Stomach (tissue), 8 donors: ENCODE measurements at regions not wholly inside any gene's neighbourhood (a gene's known extent, or its start where the extent isn't known, plus 50 kb on each side); places are given as distances from the start of the nearest gene placed in this dataset.

Experiments
- DNase-seq, 2 donors: peaks; one replicate each; pipeline versions ENCODE4 v3.0.0 to v3.0.0-alpha.2; 2013 to 2019
- H3K27ac ChIP-seq, 5 donors: fragments of 200-600 bp in 4 of 5; sonication (generic) in 4 of 5; one replicate each; pipeline ENCODE4 v1.5.1; 2013 to 2019; ENCODE audit warnings: mild to moderate bottlenecking in 1 of 5, moderate library complexity in 1 of 5
- H3K27me3 ChIP-seq, 3 donors: fragments of 200-600 bp; sonication (generic); one replicate each; pipeline ENCODE4 v1.5.1; 2017 to 2019; ENCODE audit warnings: mixed run types in 1 of 3
- H3K36me3 ChIP-seq, 4 donors: fragments of 200-600 bp; sonication (generic); 1 replicate in 3 of 4; 2 replicates in 1 of 4; pipeline ENCODE4 v1.5.1; 2016 to 2019
- H3K4me1 ChIP-seq, 4 donors: fragments of 200-600 bp; sonication (generic); one replicate each; pipeline ENCODE4 v1.5.1; 2016 to 2019
- H3K4me3 ChIP-seq, 4 donors: fragments of 200-600 bp; sonication (generic) in 3 of 4; one replicate each; pipeline ENCODE4 v1.5.1; 2016 to 2019; ENCODE audit warnings: mild to moderate bottlenecking in 1 of 4
- H3K9me3 ChIP-seq, 4 donors: fragments of 200-600 bp; sonication (generic); one replicate each; pipeline ENCODE4 v1.5.1; 2016 to 2019
- EP300 ChIP-seq: sonication (generic); formaldehyde crosslinking; IDR thresholded peaks from one replicate; pipeline ENCODE4 v1.6.1; 2017; ENCODE audit warnings: antibody characterized with exemption
- POLR2A ChIP-seq, 4 donors: fragments of 450-650 bp; IDR thresholded peaks; one replicate each; pipeline ENCODE4 v1.6.1; 2016; ENCODE audit warnings: antibody characterized with exemption in 4 of 4, control low read depth in 2 of 4, mild to moderate bottlenecking in 1 of 4, moderate library complexity in 1 of 4
- POLR2AphosphoS5 ChIP-seq, 3 donors: sonication (generic); formaldehyde crosslinking; IDR thresholded peaks; one replicate each; pipeline ENCODE4 v1.6.1; 2016; ENCODE audit warnings: antibody characterized with exemption in 3 of 3
- WGBS, 5 donors: extraction: QIAGEN DNeasy Blood & Tissue Kit in 3 of 5; methylation state at CpG; one replicate each; pipeline versions ENCODE4 v1.1.5 to v1.1.7; 2013 to 2018; 5-methylcytosine and 5-hydroxymethylcytosine counted together
- intact Hi-C: fragments of 100-400 bp; cut with DNase I; formaldehyde crosslinking; loops from one replicate; pipeline ENCODE4 v1.15.1; 2023; ENCODE audit warnings: low total_unique reads
- TF ChIP-seq, protein P1 (sequence below), 7 experiments: fragments of 450-650 bp in 4 of 7; fragments of 200-600 bp in 3 of 7; sonication (generic) in 3 of 7; IDR thresholded peaks; one replicate each; pipeline ENCODE4 v1.5.1; 2016 to 2019; ENCODE audit warnings: antibody characterized with exemption in 7 of 7, control low read depth in 2 of 7, mild to moderate bottlenecking in 1 of 7
- donor health status: healthy with polysubstance abuse.
- donor health status: Bipolar disorder and iron deficiency.
- donor health status: healthy.

GRCh38 chr3:166296179-166296783, 459.1 kb upstream of the BCHE start:
- no peaks in the 10 kb centered on the region for H3K9me3 ChIP-seq
- no peak overlapping the region for H3K4me3 ChIP-seq
- no peaks in the 10 kb centered on the region for H3K36me3 ChIP-seq
- H3K4me1 ChIP-seq: no peaks in the 10 kb centered on the region
- H3K27ac ChIP-seq: no peak overlapping the region
- 59 to 68% (median 63%) methylated on average over 5 of the region's 5 CpGs for WGBS, 5 donors
- TF ChIP-seq, protein P1, sequence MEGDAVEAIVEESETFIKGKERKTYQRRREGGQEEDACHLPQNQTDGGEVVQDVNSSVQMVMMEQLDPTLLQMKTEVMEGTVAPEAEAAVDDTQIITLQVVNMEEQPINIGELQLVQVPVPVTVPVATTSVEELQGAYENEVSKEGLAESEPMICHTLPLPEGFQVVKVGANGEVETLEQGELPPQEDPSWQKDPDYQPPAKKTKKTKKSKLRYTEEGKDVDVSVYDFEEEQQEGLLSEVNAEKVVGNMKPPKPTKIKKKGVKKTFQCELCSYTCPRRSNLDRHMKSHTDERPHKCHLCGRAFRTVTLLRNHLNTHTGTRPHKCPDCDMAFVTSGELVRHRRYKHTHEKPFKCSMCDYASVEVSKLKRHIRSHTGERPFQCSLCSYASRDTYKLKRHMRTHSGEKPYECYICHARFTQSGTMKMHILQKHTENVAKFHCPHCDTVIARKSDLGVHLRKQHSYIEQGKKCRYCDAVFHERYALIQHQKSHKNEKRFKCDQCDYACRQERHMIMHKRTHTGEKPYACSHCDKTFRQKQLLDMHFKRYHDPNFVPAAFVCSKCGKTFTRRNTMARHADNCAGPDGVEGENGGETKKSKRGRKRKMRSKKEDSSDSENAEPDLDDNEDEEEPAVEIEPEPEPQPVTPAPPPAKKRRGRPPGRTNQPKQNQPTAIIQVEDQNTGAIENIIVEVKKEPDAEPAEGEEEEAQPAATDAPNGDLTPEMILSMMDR (IDR thresholded peaks at IDR 0.05): no peak
- no peak for TF ChIP-seq POLR2AphosphoS5 (IDR thresholded peaks at IDR 0.05)
- intact Hi-C loops: no loop called here
- no peak for DNase-seq
- no peaks in the 10 kb centered on the region for H3K27me3 ChIP-seq

- no peaks in the 10 kb centered on the region for H3K36me3 ChIP-seq
- no peak for DNase-seq
- TF ChIP-seq POLR2A (IDR thresholded peaks at IDR 0.05) (no peak), POLR2AphosphoS5 (IDR thresholded peaks at IDR 0.05) (no peak), EP300 (no peak)
- TF ChIP-seq, protein P1 (IDR thresholded peaks at IDR 0.05): no peak
- H3K4me3 ChIP-seq: no peak overlapping the region
- no peak overlapping the region for H3K27ac ChIP-seq
- H3K9me3 ChIP-seq: no peaks in the 10 kb centered on the region
- H3K4me1 ChIP-seq: no peaks in the 10 kb centered on the region
- H3K27me3 ChIP-seq: no peaks in the 10 kb centered on the region
- intact Hi-C loops: no loop called here
- WGBS, 5 donors: 57 to 61% (median 59%) methylated on average over 5 of the region's 5 CpGs
Measured at GRCh38 chr3:166291186-166291955, 454.1 kb upstream of the BCHE start.

- intact Hi-C loops: no loop called here
- no peak for TF ChIP-seq POLR2AphosphoS5 (IDR thresholded peaks at IDR 0.05)
- no peak for TF ChIP-seq EP300
- TF ChIP-seq, protein P1 (IDR thresholded peaks at IDR 0.05): no peak
- TF ChIP-seq POLR2A (IDR thresholded peaks at IDR 0.05): no peak
Measured at GRCh38 chr3:166285001-166285400, 447.8 kb upstream of the BCHE start.

GRCh38 chr3:166283840-166284239, 446.6 kb upstream of the BCHE start:
- Histone ChIP-seq H3K9me3 (no peaks in the 10 kb centered on the region), H3K4me1 (no peaks in the 10 kb centered on the region), H3K27ac (no peak overlapping the region), H3K27me3 (no peaks in the 10 kb centered on the region), H3K4me3 (peak overlapping the region in 1 of 4 donors; percentile 8), H3K36me3 (no peaks in the 10 kb centered on the region)
- DNase-seq: peak in 1 of 2 donors; percentile 25
- WGBS, 5 donors: 61 to 82% (median 77%) methylated on average over 5 of the region's 5 CpGs
- intact Hi-C loops: no loop called here
- TF ChIP-seq POLR2AphosphoS5 (IDR thresholded peaks at IDR 0.05): no peak
- TF ChIP-seq, protein P1 (IDR thresholded peaks at IDR 0.05): no peak
- no peak for TF ChIP-seq EP300
- TF ChIP-seq POLR2A (IDR thresholded peaks at IDR 0.05): no peak

More at GRCh38 chr3:166285001-166285400, 447.8 kb upstream of the BCHE start:
- Histone ChIP-seq H3K27ac (no peak overlapping the region), H3K4me1 (no peaks in the 10 kb centered on the region), H3K9me3 (no peaks in the 10 kb centered on the region), H3K4me3 (no peak overlapping the region), H3K36me3 (no peaks in the 10 kb centered on the region), H3K27me3 (no peaks in the 10 kb centered on the region)
- no peak for DNase-seq
- WGBS, 5 donors: 52 to 63% (median 55%) methylated on average over 2 of the region's 2 CpGs
